ENCODE measurements at regions not wholly inside any gene's neighbourhood (a gene's known extent, or its start where the extent isn't known, plus 50 kb on each side); places are given as distances from the start of the nearest gene placed in this dataset.

GRCh38 chr2:207427986-207428385 lies 101.8 kb upstream of the CREB1 start:
- TF ChIP-seq MAX (IDR thresholded peaks at IDR 0.05) (no peak), RAD21 (IDR thresholded peaks at IDR 0.05; ENCODE audit: low read depth) (no peak), FOXM1 (IDR thresholded peaks at IDR 0.05; ENCODE audit: borderline replicate concordance, low read depth) (no peak), TCF12 (IDR thresholded peaks at IDR 0.05; ENCODE audit: low read depth) (no peak), CEBPB (IDR thresholded peaks at IDR 0.05) (no peak), NFIC (IDR thresholded peaks at IDR 0.05) (no peak), TEAD4 (IDR thresholded peaks at IDR 0.05) (no peak), EP300 (IDR thresholded peaks at IDR 0.05; ENCODE audit: borderline replicate concordance) (no peak), EGR1 (IDR thresholded peaks at IDR 0.05) (no peak), TAF1 (IDR thresholded peaks at IDR 0.05; ENCODE audit: low read depth) (no peak)
- TF ChIP-seq, protein P1, sequence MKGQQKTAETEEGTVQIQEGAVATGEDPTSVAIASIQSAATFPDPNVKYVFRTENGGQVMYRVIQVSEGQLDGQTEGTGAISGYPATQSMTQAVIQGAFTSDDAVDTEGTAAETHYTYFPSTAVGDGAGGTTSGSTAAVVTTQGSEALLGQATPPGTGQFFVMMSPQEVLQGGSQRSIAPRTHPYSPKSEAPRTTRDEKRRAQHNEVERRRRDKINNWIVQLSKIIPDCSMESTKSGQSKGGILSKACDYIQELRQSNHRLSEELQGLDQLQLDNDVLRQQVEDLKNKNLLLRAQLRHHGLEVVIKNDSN (IDR thresholded peaks at IDR 0.05): no peak
- TF ChIP-seq, protein P2, sequence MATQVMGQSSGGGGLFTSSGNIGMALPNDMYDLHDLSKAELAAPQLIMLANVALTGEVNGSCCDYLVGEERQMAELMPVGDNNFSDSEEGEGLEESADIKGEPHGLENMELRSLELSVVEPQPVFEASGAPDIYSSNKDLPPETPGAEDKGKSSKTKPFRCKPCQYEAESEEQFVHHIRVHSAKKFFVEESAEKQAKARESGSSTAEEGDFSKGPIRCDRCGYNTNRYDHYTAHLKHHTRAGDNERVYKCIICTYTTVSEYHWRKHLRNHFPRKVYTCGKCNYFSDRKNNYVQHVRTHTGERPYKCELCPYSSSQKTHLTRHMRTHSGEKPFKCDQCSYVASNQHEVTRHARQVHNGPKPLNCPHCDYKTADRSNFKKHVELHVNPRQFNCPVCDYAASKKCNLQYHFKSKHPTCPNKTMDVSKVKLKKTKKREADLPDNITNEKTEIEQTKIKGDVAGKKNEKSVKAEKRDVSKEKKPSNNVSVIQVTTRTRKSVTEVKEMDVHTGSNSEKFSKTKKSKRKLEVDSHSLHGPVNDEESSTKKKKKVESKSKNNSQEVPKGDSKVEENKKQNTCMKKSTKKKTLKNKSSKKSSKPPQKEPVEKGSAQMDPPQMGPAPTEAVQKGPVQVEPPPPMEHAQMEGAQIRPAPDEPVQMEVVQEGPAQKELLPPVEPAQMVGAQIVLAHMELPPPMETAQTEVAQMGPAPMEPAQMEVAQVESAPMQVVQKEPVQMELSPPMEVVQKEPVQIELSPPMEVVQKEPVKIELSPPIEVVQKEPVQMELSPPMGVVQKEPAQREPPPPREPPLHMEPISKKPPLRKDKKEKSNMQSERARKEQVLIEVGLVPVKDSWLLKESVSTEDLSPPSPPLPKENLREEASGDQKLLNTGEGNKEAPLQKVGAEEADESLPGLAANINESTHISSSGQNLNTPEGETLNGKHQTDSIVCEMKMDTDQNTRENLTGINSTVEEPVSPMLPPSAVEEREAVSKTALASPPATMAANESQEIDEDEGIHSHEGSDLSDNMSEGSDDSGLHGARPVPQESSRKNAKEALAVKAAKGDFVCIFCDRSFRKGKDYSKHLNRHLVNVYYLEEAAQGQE (IDR thresholded peaks at IDR 0.05; ENCODE audit: low read depth): no peak

DNA sequence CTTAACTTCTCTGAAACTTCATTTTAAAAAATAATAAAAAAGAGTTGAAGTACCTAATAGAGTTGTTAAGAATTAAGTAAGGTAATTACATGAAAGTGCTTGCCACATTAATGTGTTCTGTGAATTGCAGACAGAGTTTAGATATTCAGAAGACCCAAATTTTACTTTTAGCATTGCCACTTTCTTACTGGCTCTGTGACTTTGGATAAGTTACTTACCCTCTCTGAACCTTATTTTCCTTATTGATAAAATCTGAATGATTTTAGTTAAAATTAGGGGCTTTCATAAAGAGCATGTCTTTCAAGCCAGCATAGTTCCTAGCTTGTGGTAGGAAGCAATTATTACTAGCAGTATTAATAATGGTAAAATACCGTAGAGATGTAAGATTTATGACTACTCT lies 101.2 kb upstream of the CREB1 start:
- no peak for TF ChIP-seq CEBPB (IDR thresholded peaks at IDR 0.05)
- no peak for TF ChIP-seq YY1 (IDR thresholded peaks at IDR 0.05; ENCODE audit: low read depth)
- TF ChIP-seq, protein P1 (IDR thresholded peaks at IDR 0.05): no peak
- TF ChIP-seq MAX (IDR thresholded peaks at IDR 0.05): no peak

DNA sequence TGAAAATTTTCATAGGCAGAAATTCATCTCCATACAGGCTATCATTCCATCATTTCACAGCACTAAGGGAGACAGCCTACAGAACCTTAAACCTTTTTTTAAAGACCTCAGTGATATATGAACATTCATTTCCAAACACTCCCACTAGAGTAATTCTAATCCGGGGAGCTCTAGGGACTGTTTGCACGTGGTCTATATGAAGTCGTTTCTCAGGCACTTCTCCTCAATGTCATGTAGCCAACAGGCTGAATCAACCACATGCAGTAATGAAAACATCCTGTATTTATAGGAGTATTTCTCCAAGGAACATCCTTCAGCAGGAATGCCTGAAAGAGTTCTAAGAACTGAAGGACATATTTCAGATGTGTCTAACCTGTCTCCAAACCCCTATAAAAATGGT lies 97.3 kb upstream of the CREB1 start:
- TF ChIP-seq YY1 (IDR thresholded peaks at IDR 0.05; ENCODE audit: low read depth): no peak
- no peak for TF ChIP-seq CREB1 (IDR thresholded peaks at IDR 0.05; ENCODE audit: low read depth)
- TF ChIP-seq MAX (IDR thresholded peaks at IDR 0.05): no peak
- no peak for TF ChIP-seq ZBTB7A (IDR thresholded peaks at IDR 0.05; ENCODE audit: low read depth)
- TF ChIP-seq EGR1 (IDR thresholded peaks at IDR 0.05): no peak
- no peak for TF ChIP-seq RAD21 (IDR thresholded peaks at IDR 0.05; ENCODE audit: low read depth)
- TF ChIP-seq, protein P1 (IDR thresholded peaks at IDR 0.05): no peak
- no peak for TF ChIP-seq FOXM1 (IDR thresholded peaks at IDR 0.05; ENCODE audit: borderline replicate concordance, low read depth)
- no peak for TF ChIP-seq TEAD4 (IDR thresholded peaks at IDR 0.05)
- TF ChIP-seq TAF1 (IDR thresholded peaks at IDR 0.05; ENCODE audit: low read depth): no peak
- TF ChIP-seq, protein P2 (IDR thresholded peaks at IDR 0.05; ENCODE audit: low read depth): no peak
- TF ChIP-seq EP300 (IDR thresholded peaks at IDR 0.05; ENCODE audit: borderline replicate concordance): no peak
- TF ChIP-seq CEBPB (IDR thresholded peaks at IDR 0.05): no peak
- TF ChIP-seq TCF12 (IDR thresholded peaks at IDR 0.05; ENCODE audit: low read depth): no peak
- no peak for TF ChIP-seq NFIC (IDR thresholded peaks at IDR 0.05)

GRCh38 chr2:207434306-207434705 lies 95.5 kb upstream of the CREB1 start:
- TF ChIP-seq FOXM1 (IDR thresholded peaks at IDR 0.05; ENCODE audit: borderline replicate concordance, low read depth): no peak
- no peak for TF ChIP-seq RAD21 (IDR thresholded peaks at IDR 0.05; ENCODE audit: low read depth)
- TF ChIP-seq, protein P2 (IDR thresholded peaks at IDR 0.05; ENCODE audit: low read depth): no peak
- TF ChIP-seq, protein P1 (IDR thresholded peaks at IDR 0.05): no peak
- TF ChIP-seq TCF12 (IDR thresholded peaks at IDR 0.05; ENCODE audit: low read depth): no peak

Data from Ishikawa (cell line).